ENCODE measurements at regions not wholly inside any gene's neighbourhood (a gene's known extent, or its start where the extent isn't known, plus 50 kb on each side); places are given as distances from the start of the nearest gene placed in this dataset.
"Not testable (repeated sequence)": the region's sequence is repeated elsewhere in the genome, so short reads cannot be mapped to it uniquely, and the experiment has no call there.

- H3K27me3 ChIP-seq: no peaks in the 10 kb centered on the region
- no peaks in the 10 kb centered on the region for H4K20me1 ChIP-seq (ENCODE audit: insufficient read depth, poor library complexity, severe bottlenecking)
- no peaks in the 10 kb centered on the region for H3K9me3 ChIP-seq (ENCODE audit: low read depth)
- no peaks in the 10 kb centered on the region for H3K36me3 ChIP-seq (replicated peaks; ENCODE audit: insufficient read depth, low read depth)
- 65% methylated on average over 2 of the region's 2 CpGs for WGBS (ENCODE audit: low lambda C conversion rate, missing lambda C conversion rate)
- H3K79me2 ChIP-seq: no peaks in the 10 kb centered on the region
- no peak overlapping the region for H3K4me3 ChIP-seq
- no peak overlapping the region for H3K27ac ChIP-seq
- H3K4me1 ChIP-seq (ENCODE audit: insufficient read depth): no peaks in the 10 kb centered on the region
- no peaks in the 10 kb centered on the region for H3K9me2 ChIP-seq (replicated peaks; ENCODE audit: insufficient read depth)
- no peak for DNase-seq (ENCODE audit: low spot score)
- no peak overlapping the region for H2AFZ ChIP-seq
- no peak overlapping the region for H3K4me2 ChIP-seq
- TF ChIP-seq, protein P1, sequence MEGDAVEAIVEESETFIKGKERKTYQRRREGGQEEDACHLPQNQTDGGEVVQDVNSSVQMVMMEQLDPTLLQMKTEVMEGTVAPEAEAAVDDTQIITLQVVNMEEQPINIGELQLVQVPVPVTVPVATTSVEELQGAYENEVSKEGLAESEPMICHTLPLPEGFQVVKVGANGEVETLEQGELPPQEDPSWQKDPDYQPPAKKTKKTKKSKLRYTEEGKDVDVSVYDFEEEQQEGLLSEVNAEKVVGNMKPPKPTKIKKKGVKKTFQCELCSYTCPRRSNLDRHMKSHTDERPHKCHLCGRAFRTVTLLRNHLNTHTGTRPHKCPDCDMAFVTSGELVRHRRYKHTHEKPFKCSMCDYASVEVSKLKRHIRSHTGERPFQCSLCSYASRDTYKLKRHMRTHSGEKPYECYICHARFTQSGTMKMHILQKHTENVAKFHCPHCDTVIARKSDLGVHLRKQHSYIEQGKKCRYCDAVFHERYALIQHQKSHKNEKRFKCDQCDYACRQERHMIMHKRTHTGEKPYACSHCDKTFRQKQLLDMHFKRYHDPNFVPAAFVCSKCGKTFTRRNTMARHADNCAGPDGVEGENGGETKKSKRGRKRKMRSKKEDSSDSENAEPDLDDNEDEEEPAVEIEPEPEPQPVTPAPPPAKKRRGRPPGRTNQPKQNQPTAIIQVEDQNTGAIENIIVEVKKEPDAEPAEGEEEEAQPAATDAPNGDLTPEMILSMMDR (IDR thresholded peaks at IDR 0.05; ENCODE audit: poor library complexity): no peak
- TF ChIP-seq EZH2phosphoT487 (IDR thresholded peaks at IDR 0.05; ENCODE audit: low read depth, severe bottlenecking, unreplicated experiment) (no peak), EZH2 (IDR thresholded peaks at IDR 0.05; ENCODE audit: borderline replicate concordance) (no peak)
These were observed 476.8 kb downstream of the SHISA9 start for GRCh38 chr16:13378151-13378550.

DNA sequence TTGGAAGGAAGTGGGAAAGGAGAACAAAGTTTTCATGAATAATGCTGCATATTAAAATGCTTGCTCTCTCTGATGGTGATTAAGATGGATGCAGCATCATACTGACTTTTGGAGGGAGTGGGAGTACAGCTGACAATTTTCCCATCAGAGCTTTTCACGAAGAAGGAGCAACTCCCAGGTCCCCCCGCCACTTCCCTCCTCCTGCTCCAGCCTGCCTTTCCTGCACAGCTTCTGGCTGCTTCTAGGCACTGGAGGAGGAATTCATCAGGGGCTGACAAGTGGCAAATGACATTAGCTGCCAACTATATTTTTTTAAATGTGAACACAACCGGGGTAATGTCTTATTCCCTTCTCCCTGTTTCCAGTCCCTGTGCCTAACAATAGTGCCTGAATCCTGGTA lies 477.9 kb downstream of the SHISA9 start:
- Histone ChIP-seq H3K4me2 (no peak overlapping the region), H3K27ac (no peak overlapping the region), H2AFZ (no peak overlapping the region), H3K9me3 (ENCODE audit: low read depth) (no peaks in the 10 kb centered on the region), H3K4me3 (no peak overlapping the region), H3K79me2 (no peaks in the 10 kb centered on the region), H3K36me3 (replicated peaks; ENCODE audit: insufficient read depth, low read depth) (no peaks in the 10 kb centered on the region), H3K4me1 (ENCODE audit: insufficient read depth) (no peaks in the 10 kb centered on the region), H4K20me1 (ENCODE audit: insufficient read depth, poor library complexity, severe bottlenecking) (no peaks in the 10 kb centered on the region), H3K27me3 (no peaks in the 10 kb centered on the region), H3K9me2 (replicated peaks; ENCODE audit: insufficient read depth) (no peaks in the 10 kb centered on the region)
- TF ChIP-seq, protein P1 (IDR thresholded peaks at IDR 0.05; ENCODE audit: poor library complexity): no peak
- no peak for TF ChIP-seq EZH2phosphoT487 (IDR thresholded peaks at IDR 0.05; ENCODE audit: low read depth, severe bottlenecking, unreplicated experiment)
- no peak for TF ChIP-seq EZH2 (IDR thresholded peaks at IDR 0.05; ENCODE audit: borderline replicate concordance)
- DNase-seq (ENCODE audit: low spot score): no peak
- 94% methylated on average over 3 of the region's 3 CpGs for WGBS (ENCODE audit: low lambda C conversion rate, missing lambda C conversion rate)

- H3K9me2 ChIP-seq (replicated peaks; ENCODE audit: insufficient read depth); H4K20me1 ChIP-seq (ENCODE audit: insufficient read depth, poor library complexity, severe bottlenecking); H3K36me3 ChIP-seq (replicated peaks; ENCODE audit: insufficient read depth, low read depth); H3K4me3 ChIP-seq; H3K27me3 ChIP-seq; H3K4me2 ChIP-seq; DNase-seq (ENCODE audit: low spot score); H3K27ac ChIP-seq; H3K9me3 ChIP-seq (ENCODE audit: low read depth); H3K79me2 ChIP-seq; H3K4me1 ChIP-seq (ENCODE audit: insufficient read depth); H2AFZ ChIP-seq: not testable (repeated sequence)
- WGBS (ENCODE audit: low lambda C conversion rate, missing lambda C conversion rate): 100% methylated on average over 1 of the region's 1 CpG
These were observed 484.0 kb downstream of the SHISA9 start for GRCh38 chr16:13385156-13386040.

- 71% methylated on average over 7 of the region's 7 CpGs for WGBS (ENCODE audit: low lambda C conversion rate, missing lambda C conversion rate)
- Histone ChIP-seq H3K4me2 (no peak overlapping the region), H2AFZ (no peak overlapping the region), H3K4me1 (ENCODE audit: insufficient read depth) (no peaks in the 10 kb centered on the region), H3K4me3 (no peak overlapping the region), H3K9me2 (replicated peaks; ENCODE audit: insufficient read depth) (no peaks in the 10 kb centered on the region), H4K20me1 (ENCODE audit: insufficient read depth, poor library complexity, severe bottlenecking) (no peaks in the 10 kb centered on the region), H3K27ac (no peak overlapping the region), H3K79me2 (no peaks in the 10 kb centered on the region), H3K9me3 (ENCODE audit: low read depth) (no peaks in the 10 kb centered on the region), H3K36me3 (replicated peaks; ENCODE audit: insufficient read depth, low read depth) (no peaks in the 10 kb centered on the region), H3K27me3 (no peaks in the 10 kb centered on the region)
- TF ChIP-seq EZH2phosphoT487 (IDR thresholded peaks at IDR 0.05; ENCODE audit: low read depth, severe bottlenecking, unreplicated experiment) (no peak), EZH2 (IDR thresholded peaks at IDR 0.05; ENCODE audit: borderline replicate concordance) (no peak)
- TF ChIP-seq, protein P1 (IDR thresholded peaks at IDR 0.05; ENCODE audit: poor library complexity): no peak
- no peak for DNase-seq (ENCODE audit: low spot score)
These were observed 488.9 kb downstream of the SHISA9 start for GRCh38 chr16:13390093-13390985.

Data from hepatocyte (in vitro differentiated cells).